Neural cell (in vitro differentiated cells): ENCODE measurements at regions not wholly inside any gene's neighbourhood (a gene's known extent, or its start where the extent isn't known, plus 50 kb on each side); places are given as distances from the start of the nearest gene placed in this dataset.

ENCODE experiments used
- H2AFZ ChIP-seq: fragments of 200-600, 300-800 bp; sonication (generic), shearing (Covaris generic); 2 replicates; pipeline ENCODE4 v1.6.0; 2014; ENCODE audit warnings: low read depth, mild to moderate bottlenecking, antibody characterized with exemption, low read length, moderate library complexity
- H3F3A ChIP-seq: fragments of 200-600 bp; shearing (Covaris generic); 2 replicates; pipeline ENCODE4 v1.6.1; 2016; ENCODE audit warnings: mild to moderate bottlenecking, moderate library complexity, mixed read lengths, antibody characterized with exemption, low read length; ENCODE audit not compliant: insufficient read depth, poor library complexity, severe bottlenecking
- H3K27ac ChIP-seq: fragments of 200-600, 300-800 bp; sonication (generic), shearing (Covaris generic); 2 replicates; pipeline ENCODE4 v1.5.1; 2014; ENCODE audit warnings: mild to moderate bottlenecking, low read length, moderate library complexity
- H3K27me3 ChIP-seq: fragments of 300-800, 200-600 bp; sonication (generic), shearing (Covaris generic); 2 replicates; pipeline ENCODE4 v1.6.0; 2014; ENCODE audit warnings: mild to moderate bottlenecking, low read depth, low read length, moderate library complexity; ENCODE audit not compliant: insufficient read depth
- H3K36me3 ChIP-seq: fragments of 300-800, 200-600 bp; sonication (generic), shearing (Covaris generic); 2 replicates; pipeline ENCODE4 v1.5.1; 2014; ENCODE audit warnings: mild to moderate bottlenecking, antibody characterized with exemption, low read length, moderate library complexity; ENCODE audit not compliant: insufficient read depth
- H3K4me2 ChIP-seq: fragments of 300-800, 200-600 bp; sonication (generic), shearing (Covaris generic); 2 replicates; pipeline ENCODE4 v1.6.0; 2014; ENCODE audit warnings: mild to moderate bottlenecking, low read length
- H3K4me3 ChIP-seq: fragments of 300-800, 200-600 bp; sonication (generic), shearing (Covaris generic); 2 replicates; pipeline ENCODE4 v1.5.1; 2014; ENCODE audit warnings: mild to moderate bottlenecking, low read length, moderate library complexity
- H3K79me2 ChIP-seq: fragments of 200-600 bp; shearing (Covaris generic); replicated peaks from 2 replicates; pipeline ENCODE4 v1.6.0; 2014; ENCODE audit warnings: mild to moderate bottlenecking, low read length, moderate library complexity; ENCODE audit not compliant: insufficient read depth
- H3K9ac ChIP-seq: fragments of 300-800, 200-600 bp; sonication (generic), shearing (Covaris generic); 2 replicates; pipeline ENCODE4 v1.6.1; 2016; ENCODE audit warnings: mild to moderate bottlenecking, low read length, mixed read lengths
- H3K9me2 ChIP-seq: fragments of 200-600 bp; shearing (Covaris generic); 2 replicates; pipeline ENCODE4 v1.6.1; 2016; ENCODE audit warnings: mild to moderate bottlenecking, low read length, mixed read lengths; ENCODE audit not compliant: insufficient read depth
- H3K9me3 ChIP-seq: fragments of 200-600, 300-800 bp; sonication (generic), shearing (Covaris generic); 2 replicates; pipeline ENCODE4 v1.6.1; 2016; ENCODE audit warnings: mild to moderate bottlenecking, mixed run types, low read length, moderate library complexity, mixed read lengths
- H4K20me1 ChIP-seq: fragments of 200-600 bp; shearing (Covaris generic); 2 replicates; pipeline ENCODE4 v1.6.1; 2016; ENCODE audit warnings: mild to moderate bottlenecking, mixed run types; ENCODE audit not compliant: insufficient read depth
- CTCF ChIP-seq: fragments of 450-650 bp; IDR thresholded peaks from 2 replicates; pipeline ENCODE4 v1.5.1; 2014; ENCODE audit warnings: antibody characterized with exemption, mild to moderate bottlenecking, moderate library complexity; ENCODE audit not compliant: poor library complexity, severe bottlenecking
- EP300 ChIP-seq: fragments of 450-650 bp; conservative IDR thresholded peaks from 2 replicates; pipeline ENCODE4 v1.6.1; 2014; ENCODE audit warnings: antibody characterized with exemption, mild to moderate bottlenecking, moderate library complexity; ENCODE audit not compliant: poor library complexity, severe bottlenecking
- EZH2 ChIP-seq: fragments of 200-600, 300-800 bp; shearing (Covaris generic), sonication (generic); IDR thresholded peaks from 2 replicates; pipeline ENCODE4 v1.6.1; 2014; ENCODE audit warnings: antibody characterized with exemption, low read length, borderline replicate concordance, mild to moderate bottlenecking; ENCODE audit not compliant: insufficient read depth, poor library complexity, severe bottlenecking
- MXI1 ChIP-seq: fragments of 450-650 bp; conservative IDR thresholded peaks from 2 replicates; pipeline ENCODE4 v1.6.1; 2014; ENCODE audit warnings: antibody characterized with exemption, mild to moderate bottlenecking; ENCODE audit not compliant: poor library complexity, severe bottlenecking
- POLR2AphosphoS5 ChIP-seq: IDR thresholded peaks from 2 replicates; pipeline ENCODE4 v1.6.1; 2012
- RAD21 ChIP-seq: fragments of 450-650 bp; conservative IDR thresholded peaks from 2 replicates; pipeline ENCODE4 v1.6.1; 2014; ENCODE audit warnings: antibody characterized with exemption, mild to moderate bottlenecking, moderate library complexity
- SMC3 ChIP-seq: fragments of 450-650 bp; conservative IDR thresholded peaks from 2 replicates; pipeline ENCODE4 v1.6.1; 2014; ENCODE audit warnings: antibody characterized with exemption, mild to moderate bottlenecking, moderate library complexity; ENCODE audit not compliant: poor library complexity
- TAF1 ChIP-seq: IDR thresholded peaks from 2 replicates; pipeline ENCODE4 v1.6.1; 2012; ENCODE audit warnings: low read depth
- TF ChIP-seq, protein P1 (sequence below): IDR thresholded peaks from 2 replicates; pipeline ENCODE4 v1.6.1; 2012; ENCODE audit warnings: borderline replicate concordance

- H3K36me3 ChIP-seq: no peaks in the 10 kb centered on the region
- H3F3A ChIP-seq: no peaks in the 10 kb centered on the region
- no peaks in the 10 kb centered on the region for H3K27me3 ChIP-seq
- H3K27ac ChIP-seq: no peak overlapping the region
- no peak overlapping the region for H3K9ac ChIP-seq
- H3K9me3 ChIP-seq: no peaks in the 10 kb centered on the region
- H3K4me3 ChIP-seq: no peak overlapping the region
- no peaks in the 10 kb centered on the region for H4K20me1 ChIP-seq
- H3K79me2 ChIP-seq: no peaks in the 10 kb centered on the region
- no peak overlapping the region for H2AFZ ChIP-seq
- H3K4me2 ChIP-seq: no peak overlapping the region
- TF ChIP-seq EP300 (peak; percentile 52), POLR2AphosphoS5 (peak; percentile 67)
- TF ChIP-seq, protein P1, sequence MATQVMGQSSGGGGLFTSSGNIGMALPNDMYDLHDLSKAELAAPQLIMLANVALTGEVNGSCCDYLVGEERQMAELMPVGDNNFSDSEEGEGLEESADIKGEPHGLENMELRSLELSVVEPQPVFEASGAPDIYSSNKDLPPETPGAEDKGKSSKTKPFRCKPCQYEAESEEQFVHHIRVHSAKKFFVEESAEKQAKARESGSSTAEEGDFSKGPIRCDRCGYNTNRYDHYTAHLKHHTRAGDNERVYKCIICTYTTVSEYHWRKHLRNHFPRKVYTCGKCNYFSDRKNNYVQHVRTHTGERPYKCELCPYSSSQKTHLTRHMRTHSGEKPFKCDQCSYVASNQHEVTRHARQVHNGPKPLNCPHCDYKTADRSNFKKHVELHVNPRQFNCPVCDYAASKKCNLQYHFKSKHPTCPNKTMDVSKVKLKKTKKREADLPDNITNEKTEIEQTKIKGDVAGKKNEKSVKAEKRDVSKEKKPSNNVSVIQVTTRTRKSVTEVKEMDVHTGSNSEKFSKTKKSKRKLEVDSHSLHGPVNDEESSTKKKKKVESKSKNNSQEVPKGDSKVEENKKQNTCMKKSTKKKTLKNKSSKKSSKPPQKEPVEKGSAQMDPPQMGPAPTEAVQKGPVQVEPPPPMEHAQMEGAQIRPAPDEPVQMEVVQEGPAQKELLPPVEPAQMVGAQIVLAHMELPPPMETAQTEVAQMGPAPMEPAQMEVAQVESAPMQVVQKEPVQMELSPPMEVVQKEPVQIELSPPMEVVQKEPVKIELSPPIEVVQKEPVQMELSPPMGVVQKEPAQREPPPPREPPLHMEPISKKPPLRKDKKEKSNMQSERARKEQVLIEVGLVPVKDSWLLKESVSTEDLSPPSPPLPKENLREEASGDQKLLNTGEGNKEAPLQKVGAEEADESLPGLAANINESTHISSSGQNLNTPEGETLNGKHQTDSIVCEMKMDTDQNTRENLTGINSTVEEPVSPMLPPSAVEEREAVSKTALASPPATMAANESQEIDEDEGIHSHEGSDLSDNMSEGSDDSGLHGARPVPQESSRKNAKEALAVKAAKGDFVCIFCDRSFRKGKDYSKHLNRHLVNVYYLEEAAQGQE: no peak
- no peaks in the 10 kb centered on the region for H3K9me2 ChIP-seq
Measured at GRCh38 chr2:21454839-21455238, 331.1 kb downstream of the TDRD15 start.

GRCh38 chr2:21461754-21462240, 338.0 kb downstream of the TDRD15 start:
- H3K9me3 ChIP-seq: no peaks in the 10 kb centered on the region
- H3K36me3 ChIP-seq: no peaks in the 10 kb centered on the region
- H3K9me2 ChIP-seq: no peaks in the 10 kb centered on the region
- H2AFZ ChIP-seq: no peak overlapping the region
- no peaks in the 10 kb centered on the region for H4K20me1 ChIP-seq
- H3F3A ChIP-seq: no peaks in the 10 kb centered on the region
- H3K4me3 ChIP-seq: no peak overlapping the region
- TF ChIP-seq SMC3 (no peak), CTCF (no peak), MXI1 (no peak)
- no peaks in the 10 kb centered on the region for H3K79me2 ChIP-seq
- H3K27me3 ChIP-seq: no peaks in the 10 kb centered on the region
- no peak overlapping the region for H3K9ac ChIP-seq
- H3K4me2 ChIP-seq: no peak overlapping the region
- no peak overlapping the region for H3K27ac ChIP-seq

GRCh38 chr2:21466341-21466927, 342.7 kb downstream of the TDRD15 start:
- Histone ChIP-seq H3K9me3 (no peaks in the 10 kb centered on the region), H4K20me1 (no peaks in the 10 kb centered on the region), H3K9me2 (no peaks in the 10 kb centered on the region), H3K9ac (no peak overlapping the region), H3K27me3 (no peaks in the 10 kb centered on the region), H2AFZ (no peak overlapping the region), H3K36me3 (no peaks in the 10 kb centered on the region), H3F3A (no peaks in the 10 kb centered on the region), H3K4me2 (no peak overlapping the region), H3K27ac (peak overlapping the region; percentile 44), H3K79me2 (no peaks in the 10 kb centered on the region), H3K4me3 (no peak overlapping the region)
- TF ChIP-seq TAF1 (no peak), EP300 (no peak), SMC3 (no peak), EZH2 (no peak), RAD21 (no peak), CTCF (no peak), MXI1 (no peak), POLR2AphosphoS5 (no peak)
- TF ChIP-seq, protein P1: no peak
